ENCODE measurements at regions not wholly inside any gene's neighbourhood (a gene's known extent, or its start where the extent isn't known, plus 50 kb on each side); places are given as distances from the start of the nearest gene placed in this dataset.

- no peak for DNase-seq (ENCODE audit: low read depth)
Observed at GRCh38 chr1:229062135-229062534, 208.8 kb upstream of the RAB4A start.

- no peak for DNase-seq (ENCODE audit: low read depth)
Observed at GRCh38 chr1:229063154-229063773, 207.6 kb upstream of the RAB4A start.

- peak; percentile 3 for DNase-seq (ENCODE audit: low read depth)
Observed at GRCh38 chr1:229064320-229065168, 206.4 kb upstream of the RAB4A start.

- no peak for DNase-seq (ENCODE audit: low read depth)
Observed at GRCh38 chr1:229065613-229066012, 205.3 kb upstream of the RAB4A start.

- no peak for DNase-seq (ENCODE audit: low read depth)
Observed at GRCh38 chr1:229066591-229066990, 204.3 kb upstream of the RAB4A start.

GRCh38 chr1:229067546-229067945, 203.4 kb upstream of the RAB4A start:
- DNase-seq (ENCODE audit: low read depth) = no peak

- no peak for DNase-seq (ENCODE audit: low read depth)
Observed at GRCh38 chr1:229068270-229068987, 202.5 kb upstream of the RAB4A start.

GRCh38 chr1:229069176-229069575, 201.7 kb upstream of the RAB4A start:
- no peak for DNase-seq (ENCODE audit: low read depth)

GRCh38 chr1:229070168-229070567, 200.7 kb upstream of the RAB4A start:
- DNase-seq (ENCODE audit: low read depth) = peak; percentile 89

- no peak for DNase-seq (ENCODE audit: low read depth)
Observed at GRCh38 chr1:229073251-229073650, 197.7 kb upstream of the RAB4A start.

GRCh38 chr1:229075217-229075616, 195.7 kb upstream of the RAB4A start:
- no peak for DNase-seq (ENCODE audit: low read depth)

- DNase-seq (ENCODE audit: low read depth) = no peak
Observed at GRCh38 chr1:229075716-229076115, 195.2 kb upstream of the RAB4A start.

- no peak for DNase-seq (ENCODE audit: low read depth)
Observed at GRCh38 chr1:229076195-229076594, 194.7 kb upstream of the RAB4A start.

- no peak for DNase-seq (ENCODE audit: low read depth)
Observed at GRCh38 chr1:229079016-229079595, 191.8 kb upstream of the RAB4A start.

GRCh38 chr1:229080361-229080760, 190.6 kb upstream of the RAB4A start:
- DNase-seq (ENCODE audit: low read depth) = no peak

GRCh38 chr1:229085291-229085690, 185.6 kb upstream of the RAB4A start:
- no peak for DNase-seq (ENCODE audit: low read depth)

- no peak for DNase-seq (ENCODE audit: low read depth)
Observed at GRCh38 chr1:229086091-229086490, 184.8 kb upstream of the RAB4A start.

GRCh38 chr1:229086686-229087085, 184.2 kb upstream of the RAB4A start:
- DNase-seq (ENCODE audit: low read depth) = no peak

GRCh38 chr1:229087339-229087738, 183.6 kb upstream of the RAB4A start:
- no peak for DNase-seq (ENCODE audit: low read depth)

GRCh38 chr1:229087906-229088305, 183.0 kb upstream of the RAB4A start:
- no peak for DNase-seq (ENCODE audit: low read depth)

GRCh38 chr1:229088711-229089110, 182.2 kb upstream of the RAB4A start:
- DNase-seq (ENCODE audit: low read depth) = no peak

- no peak for DNase-seq (ENCODE audit: low read depth)
Observed at GRCh38 chr1:229089586-229090208, 181.2 kb upstream of the RAB4A start.
